PC-3 (cell line): ENCODE measurements at regions not wholly inside any gene's neighbourhood (a gene's known extent, or its start where the extent isn't known, plus 50 kb on each side); places are given as distances from the start of the nearest gene placed in this dataset.

Source experiments
- ATAC-seq: fragments of 200-7000 bp; cut with Tn5 transposase; 2 replicates; pipeline ENCODE4 v1.9.1; 2020; ENCODE audit warnings: mild to moderate bottlenecking, moderate library complexity
- BruUV-seq: library from RNA; stranded (reverse); fragments of 400-500 nt; replicated peaks from 2 replicates; lab custom pipeline; 2021; lab: Mats Ljungman, UMichigan
- CTCF ChIA-PET: fragments of 300-600 bp; sonication (Branson Sonifier 250); formaldehyde crosslinking; loops from one replicate; lab custom pipeline; 2022; ENCODE audit warnings: antibody characterized with exemption; lab: Charles Lee
- POLR2A ChIA-PET: fragments of 300-600 bp; sonication (Branson Sonifier 250); formaldehyde crosslinking; loops from one replicate; lab custom pipeline; 2022; ENCODE audit warnings: antibody characterized with exemption; ENCODE audit not compliant: unreplicated experiment; lab: Charles Lee
- DNase-seq: peaks from one replicate; pipeline ENCODE4 v3.0.0-alpha.2; 2015
- H2AFZ ChIP-seq: fragments of 300-600 bp; sonication (generic); 2 replicates; pipeline ENCODE4 v1.6.0; 2016; ENCODE audit warnings: antibody characterized with exemption, low read length
- H3F3A ChIP-seq: fragments of 300-600 bp; sonication (generic); one replicate; pipeline ENCODE4 v1.6.0; 2017; ENCODE audit warnings: antibody characterized with exemption, low read length, control low read depth, mild to moderate bottlenecking; ENCODE audit not compliant: unreplicated experiment
- H3K27ac ChIP-seq: fragments of 300-600 bp; sonication (generic); 2 replicates; pipeline ENCODE4 v1.5.1; 2016; ENCODE audit warnings: mild to moderate bottlenecking, low read length
- H3K27me3 ChIP-seq: fragments of 300-600 bp; sonication (generic); 2 replicates; pipeline ENCODE4 v1.6.1; 2016; ENCODE audit warnings: low read length, mixed read lengths
- H3K36me3 ChIP-seq: fragments of 300-600 bp; sonication (generic); 2 replicates; pipeline ENCODE4 v1.6.1; 2016; ENCODE audit warnings: low read depth, mixed run types, low read length, mixed read lengths
- H3K4me1 ChIP-seq: fragments of 300-600 bp; sonication (generic); 2 replicates; pipeline ENCODE4 v1.5.1; 2016; ENCODE audit warnings: low read length; ENCODE audit not compliant: insufficient read depth
- H3K4me2 ChIP-seq: fragments of 300-600 bp; sonication (generic); 2 replicates; pipeline ENCODE4 v1.6.0; 2016; ENCODE audit warnings: low read length
- H3K4me3 ChIP-seq: fragments of 300-600 bp; sonication (generic); 2 replicates; pipeline ENCODE4 v1.5.1; 2016; ENCODE audit warnings: mild to moderate bottlenecking, low read length, mixed read lengths
- H3K79me2 ChIP-seq: fragments of 300-600 bp; sonication (generic); 2 replicates; pipeline ENCODE4 v1.6.1; 2017; ENCODE audit warnings: low read length, mixed read lengths
- H3K9ac ChIP-seq: fragments of 300-600 bp; sonication (generic); 2 replicates; pipeline ENCODE4 v1.6.0; 2016; ENCODE audit warnings: mild to moderate bottlenecking, low read length
- H3K9me2 ChIP-seq: fragments of 300-600 bp; sonication (generic); replicated peaks from 2 replicates; pipeline ENCODE4 v1.6.1; 2016; ENCODE audit warnings: mixed run types, low read length, mixed read lengths
- H3K9me3 ChIP-seq: fragments of 300-600 bp; sonication (generic); 2 replicates; pipeline ENCODE4 v1.6.1; 2016; ENCODE audit warnings: low read length, mixed read lengths
- H4K20me1 ChIP-seq: fragments of 300-600 bp; sonication (generic); 2 replicates; pipeline ENCODE4 v1.6.1; 2016; ENCODE audit warnings: low read length, mixed read lengths
- EZH2 ChIP-seq: fragments of 300-600 bp; sonication (generic); IDR thresholded peaks from one replicate; pipeline ENCODE4 v1.6.1; 2017; ENCODE audit warnings: antibody characterized with exemption, mild to moderate bottlenecking, low read length; ENCODE audit not compliant: unreplicated experiment
- EZH2phosphoT487 ChIP-seq: fragments of 300-600 bp; sonication (generic); IDR thresholded peaks from 2 replicates; pipeline ENCODE4 v1.6.1; 2018; ENCODE audit warnings: mild to moderate bottlenecking, antibody characterized with exemption, low read length, borderline replicate concordance
- intact Hi-C: fragments of 100-400 bp; cut with micrococcal nuclease; formaldehyde crosslinking; loops from 2 replicates; pipeline ENCODE4 v1.9.0; 2023
- TF ChIP-seq, protein P1 (sequence below): fragments of 300-600 bp; sonication (generic); conservative IDR thresholded peaks from 2 replicates; pipeline ENCODE4 v1.5.1; 2017; ENCODE audit warnings: antibody characterized with exemption, low read depth, mild to moderate bottlenecking, low read length

DNA sequence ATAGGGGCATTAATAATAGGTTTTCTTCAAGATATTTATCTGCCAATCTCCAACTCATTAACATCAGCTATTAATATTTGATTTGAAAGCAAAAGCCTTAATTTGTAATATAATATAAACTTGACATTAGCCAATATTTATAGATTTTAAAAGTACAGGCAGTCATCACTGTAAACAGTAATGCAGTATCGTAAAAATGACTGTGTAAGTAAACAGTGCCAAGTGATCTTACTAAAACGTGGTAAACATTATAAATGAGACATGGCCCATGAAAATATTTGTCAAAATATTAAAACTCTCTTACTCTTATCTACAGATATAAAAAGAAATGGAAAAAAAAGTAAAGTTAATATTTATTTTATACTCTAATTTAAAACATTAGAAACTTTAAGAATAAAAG is 101.6 kb upstream of the EPHA6 start:
- POLR2A ChIA-PET: no interaction called here
- Histone ChIP-seq H3K4me1 (peaks cover 5% of the 10 kb centered on the region), H3K36me3 (no peaks in the 10 kb centered on the region), H3K27ac (no peak overlapping the region), H3K4me3 (no peak overlapping the region), H4K20me1 (no peaks in the 10 kb centered on the region), H3F3A (no peaks in the 10 kb centered on the region), H3K27me3 (no peaks in the 10 kb centered on the region), H2AFZ (no peak overlapping the region), H3K9me2 (no peaks in the 10 kb centered on the region), H3K4me2 (0 out of 2 replicates have a peak overlapping the region, but pooled peaks have one; percentile 11), H3K9ac (no peak overlapping the region), H3K79me2 (no peaks in the 10 kb centered on the region), H3K9me3 (no peaks in the 10 kb centered on the region)
- TF ChIP-seq EZH2phosphoT487 (no peak), EZH2 (no peak)
- TF ChIP-seq, protein P1, sequence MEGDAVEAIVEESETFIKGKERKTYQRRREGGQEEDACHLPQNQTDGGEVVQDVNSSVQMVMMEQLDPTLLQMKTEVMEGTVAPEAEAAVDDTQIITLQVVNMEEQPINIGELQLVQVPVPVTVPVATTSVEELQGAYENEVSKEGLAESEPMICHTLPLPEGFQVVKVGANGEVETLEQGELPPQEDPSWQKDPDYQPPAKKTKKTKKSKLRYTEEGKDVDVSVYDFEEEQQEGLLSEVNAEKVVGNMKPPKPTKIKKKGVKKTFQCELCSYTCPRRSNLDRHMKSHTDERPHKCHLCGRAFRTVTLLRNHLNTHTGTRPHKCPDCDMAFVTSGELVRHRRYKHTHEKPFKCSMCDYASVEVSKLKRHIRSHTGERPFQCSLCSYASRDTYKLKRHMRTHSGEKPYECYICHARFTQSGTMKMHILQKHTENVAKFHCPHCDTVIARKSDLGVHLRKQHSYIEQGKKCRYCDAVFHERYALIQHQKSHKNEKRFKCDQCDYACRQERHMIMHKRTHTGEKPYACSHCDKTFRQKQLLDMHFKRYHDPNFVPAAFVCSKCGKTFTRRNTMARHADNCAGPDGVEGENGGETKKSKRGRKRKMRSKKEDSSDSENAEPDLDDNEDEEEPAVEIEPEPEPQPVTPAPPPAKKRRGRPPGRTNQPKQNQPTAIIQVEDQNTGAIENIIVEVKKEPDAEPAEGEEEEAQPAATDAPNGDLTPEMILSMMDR: no peak
- peak; percentile 30 for DNase-seq
- CTCF ChIA-PET: no interaction called here
- ATAC-seq: peak; percentile 85
- no TSS peak for BruUV-seq
- intact Hi-C loops: loop anchor here (2.0 kb wide), 1 partner anchor 36 kb away; no protein-coding TSS in a partner anchor

DNA sequence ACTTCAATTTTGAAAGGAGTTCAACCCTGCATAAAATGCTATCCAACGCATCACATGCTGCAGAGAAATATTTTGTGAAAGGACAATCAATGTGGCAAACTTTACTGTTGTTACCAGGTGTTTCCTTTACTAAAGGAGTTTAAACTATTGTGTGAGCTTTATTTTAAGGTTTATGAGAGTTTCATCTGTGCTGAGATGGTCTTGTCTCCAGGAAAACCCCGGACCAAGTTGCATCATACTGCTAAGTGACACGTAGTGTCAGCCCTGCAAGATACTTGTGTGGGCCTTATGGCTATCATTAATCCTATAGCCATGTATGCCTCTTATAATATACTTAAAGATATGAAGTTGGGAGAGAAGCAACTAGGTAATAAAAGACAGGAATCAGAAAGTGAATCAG is 94.5 kb upstream of the EPHA6 start:
- no peaks in the 10 kb centered on the region for H3K36me3 ChIP-seq
- H3K9me3 ChIP-seq: no peaks in the 10 kb centered on the region
- no peak overlapping the region for H3K4me3 ChIP-seq
- H2AFZ ChIP-seq: no peak overlapping the region
- no peaks in the 10 kb centered on the region for H3K9me2 ChIP-seq
- no peak for TF ChIP-seq EZH2phosphoT487
- TF ChIP-seq EZH2: no peak
- TF ChIP-seq, protein P1: no peak
- ChIA-PET POLR2A (no interaction called here), CTCF (no interaction called here)
- H3K4me2 ChIP-seq: no peak overlapping the region
- H3F3A ChIP-seq: no peaks in the 10 kb centered on the region
- no peaks in the 10 kb centered on the region for H4K20me1 ChIP-seq
- no peak for ATAC-seq
- H3K79me2 ChIP-seq: no peaks in the 10 kb centered on the region
- no TSS peak for BruUV-seq
- no peak overlapping the region for H3K27ac ChIP-seq
- no peaks in the 10 kb centered on the region for H3K27me3 ChIP-seq
- no peaks in the 10 kb centered on the region for H3K4me1 ChIP-seq
- intact Hi-C loops: no loop called here
- H3K9ac ChIP-seq: no peak overlapping the region
- DNase-seq: no peak

DNA sequence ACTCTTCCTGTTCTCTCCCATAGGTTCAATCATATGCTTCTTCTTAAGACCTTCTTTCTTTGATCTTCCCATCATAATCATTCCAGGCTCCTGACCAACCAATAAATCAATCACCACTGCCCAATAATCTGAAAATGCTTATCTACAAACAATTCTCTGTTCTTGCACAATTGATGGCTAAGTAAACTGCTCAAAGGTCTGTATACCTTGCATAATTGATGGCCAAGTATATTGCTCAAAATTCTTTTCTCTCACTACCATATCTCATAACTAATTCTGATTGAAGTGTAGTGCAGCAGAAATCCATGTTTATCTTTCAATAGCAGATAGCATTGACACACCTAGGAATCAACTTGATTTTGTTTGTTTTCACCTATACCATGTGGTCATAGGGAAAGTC is 83.4 kb upstream of the EPHA6 start:
- POLR2A ChIA-PET: no interaction called here
- no peak overlapping the region for H3K4me3 ChIP-seq

More for the DNA sequence above, 83.4 kb upstream of the EPHA6 start:
- H3K9me3 ChIP-seq: no peaks in the 10 kb centered on the region
- H3K27ac ChIP-seq: no peak overlapping the region
- TF ChIP-seq EZH2 (no peak), EZH2phosphoT487 (no peak)
- TF ChIP-seq, protein P1: no peak
- ATAC-seq (no peak), DNase-seq (no peak)
- intact Hi-C loops: no loop called here
- no peaks in the 10 kb centered on the region for H4K20me1 ChIP-seq
- H3K79me2 ChIP-seq: no peaks in the 10 kb centered on the region
- H3K36me3 ChIP-seq: no peaks in the 10 kb centered on the region
- no peak overlapping the region for H2AFZ ChIP-seq
- no peaks in the 10 kb centered on the region for H3F3A ChIP-seq
- CTCF ChIA-PET: no interaction called here
- no peak overlapping the region for H3K9ac ChIP-seq
- no TSS peak for BruUV-seq
- H3K9me2 ChIP-seq: no peaks in the 10 kb centered on the region; the same call in 1 of the 2 replicates
- no peaks in the 10 kb centered on the region for H3K27me3 ChIP-seq
- H3K4me2 ChIP-seq: no peak overlapping the region
- no peaks in the 10 kb centered on the region for H3K4me1 ChIP-seq
